ENCODE measurements at regions not wholly inside any gene's neighbourhood (a gene's known extent, or its start where the extent isn't known, plus 50 kb on each side); places are given as distances from the start of the nearest gene placed in this dataset.

- H3K4me1 ChIP-seq, result no peaks in the 10 kb centered on the region
- H2AFZ ChIP-seq, result no peak overlapping the region
- H3K9ac ChIP-seq, result no peak overlapping the region
- no peak overlapping the region for H3K27ac ChIP-seq
- H3K4me2 ChIP-seq (ENCODE audit: low read length), result no peak overlapping the region
- no peaks in the 10 kb centered on the region for H3K27me3 ChIP-seq (ENCODE audit: control insufficient read depth, insufficient read depth, low read length)
- no peaks in the 10 kb centered on the region for H3K36me3 ChIP-seq (ENCODE audit: control insufficient read depth, insufficient read depth, low read length)
- no peaks in the 10 kb centered on the region for H3K79me2 ChIP-seq
- H3K9me3 ChIP-seq (ENCODE audit: control insufficient read depth, low read length), result no peaks in the 10 kb centered on the region
- no peak overlapping the region for H3K4me3 ChIP-seq (ENCODE audit: low read depth, low read length)
- no peak for TF ChIP-seq CTCF (IDR thresholded peaks at IDR 0.05)
Observed at GRCh38 chr6:94548201-94548600, 1029.1 kb upstream of the MANEA start.

- Histone ChIP-seq H2AFZ (no peak overlapping the region), H3K9ac (no peak overlapping the region), H3K4me3 (ENCODE audit: low read depth, low read length) (no peak overlapping the region), H3K36me3 (ENCODE audit: control insufficient read depth, insufficient read depth, low read length) (no peaks in the 10 kb centered on the region), H3K27me3 (ENCODE audit: control insufficient read depth, insufficient read depth, low read length) (no peaks in the 10 kb centered on the region), H3K27ac (no peak overlapping the region), H3K79me2 (no peaks in the 10 kb centered on the region), H3K4me1 (no peaks in the 10 kb centered on the region), H3K4me2 (ENCODE audit: low read length) (no peak overlapping the region), H3K9me3 (ENCODE audit: control insufficient read depth, low read length) (no peaks in the 10 kb centered on the region)
- no peak for TF ChIP-seq CTCF (IDR thresholded peaks at IDR 0.05)
Observed at GRCh38 chr6:94535798-94536197, 1041.5 kb upstream of the MANEA start.

- Histone ChIP-seq H2AFZ (no peak overlapping the region), H3K27me3 (ENCODE audit: control insufficient read depth, insufficient read depth, low read length) (no peaks in the 10 kb centered on the region), H3K4me3 (ENCODE audit: low read depth, low read length) (no peak overlapping the region), H3K9ac (no peak overlapping the region), H3K27ac (no peak overlapping the region), H3K4me2 (ENCODE audit: low read length) (no peak overlapping the region), H3K36me3 (ENCODE audit: control insufficient read depth, insufficient read depth, low read length) (no peaks in the 10 kb centered on the region), H3K79me2 (no peaks in the 10 kb centered on the region), H3K9me3 (ENCODE audit: control insufficient read depth, low read length) (no peaks in the 10 kb centered on the region), H3K4me1 (no peaks in the 10 kb centered on the region)
- no peak for TF ChIP-seq CTCF (IDR thresholded peaks at IDR 0.05)
Observed at GRCh38 chr6:94511502-94512088, 1065.7 kb upstream of the MANEA start.

- no peak for TF ChIP-seq CTCF (IDR thresholded peaks at IDR 0.05)
- Histone ChIP-seq H3K9me3 (ENCODE audit: control insufficient read depth, low read length) (no peaks in the 10 kb centered on the region), H3K79me2 (no peaks in the 10 kb centered on the region), H3K4me3 (ENCODE audit: low read depth, low read length) (no peak overlapping the region), H3K27me3 (ENCODE audit: control insufficient read depth, insufficient read depth, low read length) (no peaks in the 10 kb centered on the region), H2AFZ (no peak overlapping the region), H3K4me2 (ENCODE audit: low read length) (no peak overlapping the region), H3K9ac (no peak overlapping the region), H3K4me1 (no peaks in the 10 kb centered on the region), H3K27ac (no peak overlapping the region), H3K36me3 (ENCODE audit: control insufficient read depth, insufficient read depth, low read length) (no peaks in the 10 kb centered on the region)
Observed at GRCh38 chr6:94510877-94511276, 1066.5 kb upstream of the MANEA start.

- Histone ChIP-seq H3K79me2 (no peaks in the 10 kb centered on the region), H3K27ac (no peak overlapping the region), H3K9ac (no peak overlapping the region), H3K27me3 (ENCODE audit: control insufficient read depth, insufficient read depth, low read length) (no peaks in the 10 kb centered on the region), H3K9me3 (ENCODE audit: control insufficient read depth, low read length) (no peaks in the 10 kb centered on the region), H3K4me3 (ENCODE audit: low read depth, low read length) (no peak overlapping the region), H3K4me1 (no peaks in the 10 kb centered on the region), H3K36me3 (ENCODE audit: control insufficient read depth, insufficient read depth, low read length) (no peaks in the 10 kb centered on the region), H2AFZ (no peak overlapping the region), H3K4me2 (ENCODE audit: low read length) (no peak overlapping the region)
- TF ChIP-seq CTCF (IDR thresholded peaks at IDR 0.05), result no peak
Observed at GRCh38 chr6:94501516-94501915, 1075.8 kb upstream of the MANEA start.
